A673 (cell line): ENCODE measurements at regions not wholly inside any gene's neighbourhood (a gene's known extent, or its start where the extent isn't known, plus 50 kb on each side); places are given as distances from the start of the nearest gene placed in this dataset.

ENCODE experiments used
- BruUV-seq: library from RNA; stranded (reverse); fragments of 400-500 nt; replicated peaks from 2 replicates; lab custom pipeline; 2021; lab: Mats Ljungman, UMichigan
- CTCF ChIA-PET: fragments of 300-600 bp; sonication (Branson Sonifier 250); formaldehyde crosslinking; loops from one replicate; lab custom pipeline; 2022; ENCODE audit warnings: antibody characterized with exemption; lab: Charles Lee
- POLR2A ChIA-PET: fragments of 300-600 bp; sonication (Branson Sonifier 250); formaldehyde crosslinking; loops from one replicate; lab custom pipeline; 2022; ENCODE audit warnings: antibody characterized with exemption; ENCODE audit not compliant: low non-redundant PET; lab: Charles Lee
- DNase-seq: peaks from one replicate; pipeline ENCODE4 v3.0.0-alpha.2; 2015; ENCODE audit warnings: low spot score
- H3K27ac ChIP-seq: fragments of 200-600 bp; sonication (generic); 2 replicates; pipeline ENCODE4 v1.5.1; 2016; ENCODE audit warnings: mixed run types, low read depth, mild to moderate bottlenecking, mixed read lengths, antibody characterized with exemption, low read length; ENCODE audit not compliant: poor library complexity, severe bottlenecking
- H3K27me3 ChIP-seq: fragments of 200-600 bp; sonication (generic); replicated peaks from 2 replicates; pipeline ENCODE4 v1.6.1; 2017; ENCODE audit warnings: mixed run types, low read depth, mild to moderate bottlenecking, mixed read lengths, antibody characterized with exemption, low read length; ENCODE audit not compliant: insufficient read depth, poor library complexity
- H3K36me3 ChIP-seq: fragments of 200-600 bp; sonication (generic); 2 replicates; pipeline ENCODE4 v1.6.1; 2016; ENCODE audit warnings: mixed run types, mild to moderate bottlenecking, mixed read lengths, antibody characterized with exemption, low read length; ENCODE audit not compliant: insufficient read depth, poor library complexity, severe bottlenecking
- H3K4me1 ChIP-seq: fragments of 200-600 bp; sonication (generic); 2 replicates; pipeline ENCODE4 v1.6.1; 2017; ENCODE audit warnings: mixed run types, mild to moderate bottlenecking, mixed read lengths, antibody characterized with exemption, low read length; ENCODE audit not compliant: insufficient read depth, poor library complexity, severe bottlenecking
- H3K4me3 ChIP-seq: fragments of 200-600 bp; sonication (generic); 2 replicates; pipeline ENCODE4 v1.5.1; 2016; ENCODE audit warnings: low read depth, mixed run types, mild to moderate bottlenecking, mixed read lengths, low read length; ENCODE audit not compliant: poor library complexity, severe bottlenecking
- H3K9me3 ChIP-seq: fragments of 200-600 bp; sonication (generic); 2 replicates; pipeline ENCODE4 v1.6.1; 2016; ENCODE audit warnings: mixed run types, low read depth, mild to moderate bottlenecking, mixed read lengths, antibody characterized with exemption, low read length; ENCODE audit not compliant: poor library complexity, severe bottlenecking
- EZH2 ChIP-seq: fragments of 200-600 bp; sonication (generic); IDR thresholded peaks from 2 replicates; pipeline ENCODE4 v1.6.1; 2017; ENCODE audit warnings: borderline replicate concordance, low read depth, mild to moderate bottlenecking, mixed read lengths, antibody characterized with exemption, low read length; ENCODE audit not compliant: poor library complexity, severe bottlenecking
- intact Hi-C: fragments of 100-400 bp; cut with micrococcal nuclease; formaldehyde crosslinking; loops from one replicate; pipeline ENCODE4 v1.10.0; 2022; ENCODE audit not compliant: unreplicated experiment
- TF ChIP-seq, protein P1 (sequence below): fragments of 300-800, 200-600 bp; sonication (generic); conservative IDR thresholded peaks from 2 replicates; pipeline ENCODE4 v1.5.1; 2017; ENCODE audit warnings: low read depth, mild to moderate bottlenecking, antibody characterized with exemption, low read length, moderate library complexity, mixed read lengths

DNA sequence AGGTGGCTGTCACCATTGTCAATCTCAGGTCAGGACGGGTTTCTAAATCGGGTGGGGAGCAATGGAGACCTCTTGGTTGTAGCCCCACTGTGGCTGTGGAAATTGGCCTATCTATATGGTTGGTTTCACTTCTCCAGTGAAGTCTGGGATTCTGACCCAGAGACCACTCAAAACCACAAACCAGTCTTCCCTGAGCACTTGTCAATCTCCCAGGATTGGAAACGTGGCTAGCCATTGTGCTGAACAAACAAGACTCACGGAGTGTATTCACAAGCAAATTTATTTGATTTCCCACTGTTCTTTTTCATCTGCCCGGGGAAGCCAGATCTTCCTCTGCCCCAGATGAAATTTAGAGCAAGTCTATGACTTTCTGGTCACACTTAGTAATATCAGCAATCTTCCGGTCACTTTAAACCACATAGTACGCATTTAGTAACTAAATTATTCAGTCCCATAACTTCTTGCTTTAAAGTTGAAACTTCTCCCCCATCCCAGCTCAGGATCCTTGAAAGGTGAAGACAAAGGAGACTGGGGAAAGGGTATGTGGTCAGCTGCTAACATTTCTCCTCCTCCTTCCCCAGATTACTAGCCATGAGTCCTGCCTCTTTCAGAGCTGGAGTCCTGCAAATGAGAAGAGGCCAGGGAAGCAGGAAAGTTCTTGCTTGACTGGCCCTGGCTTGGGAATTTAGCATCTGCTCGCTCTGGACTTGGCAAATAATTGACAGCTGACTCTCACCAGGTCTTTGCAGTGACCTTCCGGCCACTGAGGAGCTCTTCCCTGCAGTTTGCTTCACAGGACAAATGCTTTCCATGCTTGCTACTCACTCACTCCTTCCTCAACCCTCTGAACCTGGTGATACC, 123.2 kb upstream of the MAX start:
- H3K36me3 ChIP-seq, result no peaks in the 10 kb centered on the region
- H3K4me1 ChIP-seq, result peaks cover 32% of the 10 kb centered on the region
- ChIA-PET POLR2A (no interaction called here), CTCF (no interaction called here)
- TF ChIP-seq EZH2, result no peak
- TF ChIP-seq, protein P1, sequence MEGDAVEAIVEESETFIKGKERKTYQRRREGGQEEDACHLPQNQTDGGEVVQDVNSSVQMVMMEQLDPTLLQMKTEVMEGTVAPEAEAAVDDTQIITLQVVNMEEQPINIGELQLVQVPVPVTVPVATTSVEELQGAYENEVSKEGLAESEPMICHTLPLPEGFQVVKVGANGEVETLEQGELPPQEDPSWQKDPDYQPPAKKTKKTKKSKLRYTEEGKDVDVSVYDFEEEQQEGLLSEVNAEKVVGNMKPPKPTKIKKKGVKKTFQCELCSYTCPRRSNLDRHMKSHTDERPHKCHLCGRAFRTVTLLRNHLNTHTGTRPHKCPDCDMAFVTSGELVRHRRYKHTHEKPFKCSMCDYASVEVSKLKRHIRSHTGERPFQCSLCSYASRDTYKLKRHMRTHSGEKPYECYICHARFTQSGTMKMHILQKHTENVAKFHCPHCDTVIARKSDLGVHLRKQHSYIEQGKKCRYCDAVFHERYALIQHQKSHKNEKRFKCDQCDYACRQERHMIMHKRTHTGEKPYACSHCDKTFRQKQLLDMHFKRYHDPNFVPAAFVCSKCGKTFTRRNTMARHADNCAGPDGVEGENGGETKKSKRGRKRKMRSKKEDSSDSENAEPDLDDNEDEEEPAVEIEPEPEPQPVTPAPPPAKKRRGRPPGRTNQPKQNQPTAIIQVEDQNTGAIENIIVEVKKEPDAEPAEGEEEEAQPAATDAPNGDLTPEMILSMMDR, result no peak
- DNase-seq, result no peak
- no peaks in the 10 kb centered on the region for H3K9me3 ChIP-seq
- no peak overlapping the region for H3K27ac ChIP-seq
- H3K4me3 ChIP-seq, result no peak overlapping the region
- intact Hi-C loops, result no loop called here
- H3K27me3 ChIP-seq, result no peaks in the 10 kb centered on the region
- no TSS peak for BruUV-seq

DNA sequence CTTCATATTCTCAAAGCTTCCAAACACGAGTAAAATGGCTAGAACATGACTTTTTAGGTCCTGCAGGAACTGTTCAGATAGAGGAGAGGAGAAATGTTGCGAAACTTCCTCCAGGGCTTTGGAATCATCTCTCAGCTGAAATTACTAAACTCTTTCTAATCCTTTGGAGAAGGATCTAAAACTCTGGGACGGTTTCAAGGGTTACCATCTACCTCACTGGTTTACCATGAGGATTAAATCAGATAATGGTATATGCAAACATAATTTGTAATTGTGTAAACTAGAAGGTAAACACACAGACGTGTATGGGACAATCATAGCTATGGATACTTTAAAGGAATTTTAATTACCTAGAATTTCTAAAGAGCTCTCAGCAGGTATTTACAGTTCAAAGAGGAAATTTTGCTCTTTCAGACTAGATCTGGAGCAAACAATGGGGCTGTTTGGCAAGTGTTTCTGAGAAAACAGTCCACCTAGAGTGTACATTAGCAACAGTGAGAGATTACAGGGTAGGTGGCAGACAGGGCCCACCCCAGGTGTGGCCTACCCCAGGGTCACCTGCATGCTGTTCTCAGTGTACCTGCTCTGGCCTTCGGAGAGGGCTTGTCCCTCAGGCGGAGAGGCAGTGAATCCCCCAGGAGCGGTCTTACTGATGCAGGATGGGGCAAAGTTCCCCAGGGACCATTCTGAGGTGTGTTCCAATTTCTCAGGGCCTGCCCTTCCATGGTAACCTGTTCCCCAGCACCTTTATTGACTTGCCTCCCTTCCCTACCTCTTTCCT, 124.7 kb upstream of the MAX start:
- ChIA-PET POLR2A (no interaction called here), CTCF (no interaction called here)
- TF ChIP-seq, protein P1, result no peak
- no peak for TF ChIP-seq EZH2
- H3K27ac ChIP-seq, result no peak overlapping the region
- intact Hi-C loops, result no loop called here
- H3K4me3 ChIP-seq, result no peak overlapping the region
- no TSS peak for BruUV-seq
- H3K36me3 ChIP-seq, result no peaks in the 10 kb centered on the region
- peaks cover 35% of the 10 kb centered on the region for H3K4me1 ChIP-seq
- no peaks in the 10 kb centered on the region for H3K27me3 ChIP-seq
- H3K9me3 ChIP-seq, result no peaks in the 10 kb centered on the region
- DNase-seq, result peak; percentile 45

DNA sequence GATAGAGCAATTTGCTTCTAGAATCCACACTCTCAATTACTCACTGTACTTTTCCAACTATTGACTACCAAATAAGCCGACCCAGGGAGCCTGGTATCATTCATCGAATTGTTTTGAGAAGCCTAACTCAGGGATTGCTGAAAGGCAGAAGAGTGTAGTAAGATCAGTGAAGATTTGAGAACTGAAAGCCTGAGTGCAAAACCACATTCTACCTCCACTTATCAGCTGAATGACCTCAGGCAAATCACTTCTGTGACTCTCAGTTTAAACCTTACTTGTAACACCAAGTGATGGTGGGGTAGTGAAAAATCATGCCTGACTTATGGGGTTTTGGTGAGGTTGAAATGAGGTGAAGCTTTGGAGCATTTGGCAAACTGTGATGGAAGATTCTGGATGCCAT, 126.1 kb upstream of the MAX start:
- H3K4me1 ChIP-seq, result peaks cover 32% of the 10 kb centered on the region
- ChIA-PET CTCF (no interaction called here), POLR2A (no interaction called here)
- H3K27me3 ChIP-seq, result no peaks in the 10 kb centered on the region
- H3K9me3 ChIP-seq, result no peaks in the 10 kb centered on the region
- no TSS peak for BruUV-seq
- no peaks in the 10 kb centered on the region for H3K36me3 ChIP-seq
- no peak for TF ChIP-seq EZH2
- TF ChIP-seq, protein P1, result no peak
- H3K27ac ChIP-seq, result no peak overlapping the region
- intact Hi-C loops, result no loop called here
- H3K4me3 ChIP-seq, result no peak overlapping the region
- DNase-seq, result no peak
